ENCODE measurements at regions not wholly inside any gene's neighbourhood (a gene's known extent, or its start where the extent isn't known, plus 50 kb on each side); places are given as distances from the start of the nearest gene placed in this dataset.

GRCh38 chr6:79426625-79427278 lies 110.5 kb downstream of the LCA5 start:
- TF ChIP-seq POLR2AphosphoS5 (IDR thresholded peaks at IDR 0.05) (no peak), CTCF (IDR thresholded peaks at IDR 0.05) (no peak)

Measured in breast epithelium (tissue), 3 donors.